ENCODE measurements at regions not wholly inside any gene's neighbourhood (a gene's known extent, or its start where the extent isn't known, plus 50 kb on each side); places are given as distances from the start of the nearest gene placed in this dataset.

DNA sequence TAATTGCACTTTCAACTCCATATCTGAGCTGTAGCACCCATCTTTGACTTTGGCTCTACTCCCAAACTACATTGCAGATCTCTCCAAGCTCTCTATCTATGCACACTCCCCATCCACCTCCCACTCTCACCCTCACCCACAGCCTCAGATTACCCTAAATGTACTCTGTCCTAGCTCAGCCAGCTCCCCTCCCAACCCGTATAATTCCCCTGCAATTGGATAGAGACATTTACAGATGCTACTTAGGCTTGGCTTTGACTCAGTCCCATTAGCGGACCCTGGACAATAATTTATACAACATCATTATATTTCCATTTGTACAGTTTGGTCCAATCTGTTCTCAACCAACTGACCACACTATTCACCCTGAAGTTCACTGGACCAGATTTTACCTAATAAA is 338.9 kb upstream of the ANO3 start:
- ChIA-PET POLR2A (no interaction called here), CTCF (interaction anchor here (0.6 to 1.0 kb wide), 2 partner anchors 11 to 15 kb away, joined by 3 to 5 read pairs; no protein-coding TSS in a partner anchor)
- Histone ChIP-seq H3K9me3 (no peaks in the 10 kb centered on the region), H3K27ac (no peak overlapping the region), H3K4me2 (no peak overlapping the region), H3K4me1 (no peaks in the 10 kb centered on the region), H3K4me3 (no peak overlapping the region)
- DNase-seq (ENCODE audit: low read depth in 1 of 2, low spot score in 1 of 2), result no peak
- no peak for TF ChIP-seq FOSL2 (IDR thresholded peaks at IDR 0.05)
- TF ChIP-seq FOSL2 (CRISPR knock-in tag; IDR thresholded peaks at IDR 0.05), result no peak
- no peak for TF ChIP-seq CHD4 (IDR thresholded peaks at IDR 0.05; ENCODE audit: borderline replicate concordance)
- TF ChIP-seq RARB (CRISPR knock-in tag; IDR thresholded peaks at IDR 0.05), result no peak
- TF ChIP-seq, protein P1, sequence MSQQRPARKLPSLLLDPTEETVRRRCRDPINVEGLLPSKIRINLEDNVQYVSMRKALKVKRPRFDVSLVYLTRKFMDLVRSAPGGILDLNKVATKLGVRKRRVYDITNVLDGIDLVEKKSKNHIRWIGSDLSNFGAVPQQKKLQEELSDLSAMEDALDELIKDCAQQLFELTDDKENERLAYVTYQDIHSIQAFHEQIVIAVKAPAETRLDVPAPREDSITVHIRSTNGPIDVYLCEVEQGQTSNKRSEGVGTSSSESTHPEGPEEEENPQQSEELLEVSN (IDR thresholded peaks at IDR 0.05; ENCODE audit: borderline replicate concordance, low read depth), result no peak
- TF ChIP-seq EHF (CRISPR knock-in tag; IDR thresholded peaks at IDR 0.05), result no peak
- TF ChIP-seq ESRRA (IDR thresholded peaks at IDR 0.05; ENCODE audit: borderline replicate concordance, low read length), result no peak
- no peak for TF ChIP-seq EP300 (IDR thresholded peaks at IDR 0.05)
- no peak for TF ChIP-seq SMC3 (IDR thresholded peaks at IDR 0.05)
- TF ChIP-seq TP53 (CRISPR knock-in tag; IDR thresholded peaks at IDR 0.05), result no peak
- no peak for TF ChIP-seq CHD2 (IDR thresholded peaks at IDR 0.05; ENCODE audit: low read length, partially characterized antibody)
- TF ChIP-seq ZFP36 (IDR thresholded peaks at IDR 0.05; ENCODE audit: borderline replicate concordance, partially characterized antibody), result no peak
- TF ChIP-seq, protein P2, sequence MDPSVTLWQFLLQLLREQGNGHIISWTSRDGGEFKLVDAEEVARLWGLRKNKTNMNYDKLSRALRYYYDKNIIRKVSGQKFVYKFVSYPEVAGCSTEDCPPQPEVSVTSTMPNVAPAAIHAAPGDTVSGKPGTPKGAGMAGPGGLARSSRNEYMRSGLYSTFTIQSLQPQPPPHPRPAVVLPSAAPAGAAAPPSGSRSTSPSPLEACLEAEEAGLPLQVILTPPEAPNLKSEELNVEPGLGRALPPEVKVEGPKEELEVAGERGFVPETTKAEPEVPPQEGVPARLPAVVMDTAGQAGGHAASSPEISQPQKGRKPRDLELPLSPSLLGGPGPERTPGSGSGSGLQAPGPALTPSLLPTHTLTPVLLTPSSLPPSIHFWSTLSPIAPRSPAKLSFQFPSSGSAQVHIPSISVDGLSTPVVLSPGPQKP (IDR thresholded peaks at IDR 0.05; ENCODE audit: low read depth, low read length), result no peak
- no peak for TF ChIP-seq FOSB (CRISPR knock-in tag; IDR thresholded peaks at IDR 0.05)
- no peak for TF ChIP-seq POLR2A (IDR thresholded peaks at IDR 0.05; ENCODE audit: low read length)
- TF ChIP-seq, protein P3, sequence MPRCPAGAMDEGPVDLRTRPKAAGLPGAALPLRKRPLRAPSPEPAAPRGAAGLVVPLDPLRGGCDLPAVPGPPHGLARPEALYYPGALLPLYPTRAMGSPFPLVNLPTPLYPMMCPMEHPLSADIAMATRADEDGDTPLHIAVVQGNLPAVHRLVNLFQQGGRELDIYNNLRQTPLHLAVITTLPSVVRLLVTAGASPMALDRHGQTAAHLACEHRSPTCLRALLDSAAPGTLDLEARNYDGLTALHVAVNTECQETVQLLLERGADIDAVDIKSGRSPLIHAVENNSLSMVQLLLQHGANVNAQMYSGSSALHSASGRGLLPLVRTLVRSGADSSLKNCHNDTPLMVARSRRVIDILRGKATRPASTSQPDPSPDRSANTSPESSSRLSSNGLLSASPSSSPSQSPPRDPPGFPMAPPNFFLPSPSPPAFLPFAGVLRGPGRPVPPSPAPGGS (IDR thresholded peaks at IDR 0.05), result no peak
- no peak for TF ChIP-seq KDM5A (IDR thresholded peaks at IDR 0.05)
- WGBS (ENCODE audit: missing lambda C conversion rate), result 36% methylated on average over 2 of the region's 2 CpGs
- no peak for ATAC-seq
- FAIRE-seq, result no peak

DNA sequence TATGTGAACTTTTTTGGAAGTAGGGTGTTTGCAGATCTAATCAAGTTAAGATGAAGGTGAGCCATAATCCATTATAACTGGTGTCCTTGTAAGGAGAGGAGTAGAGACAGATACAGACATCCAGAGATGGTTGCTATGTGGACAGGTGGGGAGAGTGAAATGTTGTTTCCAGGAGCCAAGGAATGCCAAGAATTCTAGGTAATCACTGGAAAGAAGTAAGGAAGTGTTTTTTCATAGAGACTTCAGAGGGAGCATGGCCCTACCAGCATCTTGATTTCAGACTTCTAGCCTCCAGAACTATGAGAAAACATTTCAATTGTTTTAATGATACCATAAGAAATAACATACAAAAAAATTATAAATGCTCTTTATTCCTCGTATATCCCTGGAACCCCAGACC is 320.5 kb upstream of the ANO3 start:
- no peak overlapping the region for H3K4me3 ChIP-seq
- WGBS (ENCODE audit: missing lambda C conversion rate), result 19% methylated on average over 1 of the region's 1 CpG
- no peak overlapping the region for H3K27ac ChIP-seq
- POLR2A ChIA-PET, result no interaction called here
- no peaks in the 10 kb centered on the region for H3K4me1 ChIP-seq
- CTCF ChIA-PET, result no interaction called here
- no peaks in the 10 kb centered on the region for H3K9me3 ChIP-seq
- DNase-seq (ENCODE audit: low read depth in 1 of 2, low spot score in 1 of 2), result no peak
- no peak for FAIRE-seq
- TF ChIP-seq RFX5 (IDR thresholded peaks at IDR 0.05) (no peak), GATA3 (IDR thresholded peaks at IDR 0.05; ENCODE audit: borderline replicate concordance) (no peak), FOSB (CRISPR knock-in tag; IDR thresholded peaks at IDR 0.05) (no peak), MYC (IDR thresholded peaks at IDR 0.05; ENCODE audit: borderline replicate concordance, low read length) (no peak), HOXB5 (CRISPR knock-in tag; IDR thresholded peaks at IDR 0.05) (no peak), KDM1A (IDR thresholded peaks at IDR 0.05; ENCODE audit: low read depth) (no peak), SREBF2 (IDR thresholded peaks at IDR 0.05) (no peak), MAZ (IDR thresholded peaks at IDR 0.05; ENCODE audit: borderline replicate concordance, low read depth, low read length) (no peak), RAD21 (conservative IDR thresholded peaks at IDR 0.05 in 1 of 2, IDR thresholded peaks at IDR 0.05 in 1 of 2) (no peak), RARB (CRISPR knock-in tag; IDR thresholded peaks at IDR 0.05) (no peak), CEBPB (IDR thresholded peaks at IDR 0.05) (no peak), ZNF302 (CRISPR knock-in tag; IDR thresholded peaks at IDR 0.05) (no peak), SMC3 (IDR thresholded peaks at IDR 0.05) (no peak), BHLHE40 (IDR thresholded peaks at IDR 0.05; ENCODE audit: low read depth, low read length) (no peak), HDAC2 (IDR thresholded peaks at IDR 0.05) (no peak)
- TF ChIP-seq, protein P4, sequence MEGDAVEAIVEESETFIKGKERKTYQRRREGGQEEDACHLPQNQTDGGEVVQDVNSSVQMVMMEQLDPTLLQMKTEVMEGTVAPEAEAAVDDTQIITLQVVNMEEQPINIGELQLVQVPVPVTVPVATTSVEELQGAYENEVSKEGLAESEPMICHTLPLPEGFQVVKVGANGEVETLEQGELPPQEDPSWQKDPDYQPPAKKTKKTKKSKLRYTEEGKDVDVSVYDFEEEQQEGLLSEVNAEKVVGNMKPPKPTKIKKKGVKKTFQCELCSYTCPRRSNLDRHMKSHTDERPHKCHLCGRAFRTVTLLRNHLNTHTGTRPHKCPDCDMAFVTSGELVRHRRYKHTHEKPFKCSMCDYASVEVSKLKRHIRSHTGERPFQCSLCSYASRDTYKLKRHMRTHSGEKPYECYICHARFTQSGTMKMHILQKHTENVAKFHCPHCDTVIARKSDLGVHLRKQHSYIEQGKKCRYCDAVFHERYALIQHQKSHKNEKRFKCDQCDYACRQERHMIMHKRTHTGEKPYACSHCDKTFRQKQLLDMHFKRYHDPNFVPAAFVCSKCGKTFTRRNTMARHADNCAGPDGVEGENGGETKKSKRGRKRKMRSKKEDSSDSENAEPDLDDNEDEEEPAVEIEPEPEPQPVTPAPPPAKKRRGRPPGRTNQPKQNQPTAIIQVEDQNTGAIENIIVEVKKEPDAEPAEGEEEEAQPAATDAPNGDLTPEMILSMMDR (IDR thresholded peaks at IDR 0.05), result no peak
- H3K4me2 ChIP-seq, result no peak overlapping the region
- no peak for ATAC-seq

All from A549 (cell line).